ENCODE measurements at regions not wholly inside any gene's neighbourhood (a gene's known extent, or its start where the extent isn't known, plus 50 kb on each side); places are given as distances from the start of the nearest gene placed in this dataset.

- no peak for DNase-seq (ENCODE audit: low read depth)
Observed at GRCh38 chr3:124409650-124410275, 320.5 kb upstream of the UMPS start.

- no peak for DNase-seq (ENCODE audit: low read depth)
Observed at GRCh38 chr3:124410471-124410870, 319.8 kb upstream of the UMPS start.

GRCh38 chr3:124411728-124412127, 318.5 kb upstream of the UMPS start:
- DNase-seq (ENCODE audit: low read depth), result no peak

GRCh38 chr3:124412644-124413043, 317.6 kb upstream of the UMPS start:
- no peak for DNase-seq (ENCODE audit: low read depth)

- no peak for DNase-seq (ENCODE audit: low read depth)
Observed at GRCh38 chr3:124413393-124413792, 316.9 kb upstream of the UMPS start.

- no peak for DNase-seq (ENCODE audit: low read depth)
Observed at GRCh38 chr3:124413989-124414598, 316.2 kb upstream of the UMPS start.

- no peak for DNase-seq (ENCODE audit: low read depth)
Observed at GRCh38 chr3:124415446-124415960, 314.7 kb upstream of the UMPS start.

GRCh38 chr3:124419303-124419702, 310.9 kb upstream of the UMPS start:
- no peak for DNase-seq (ENCODE audit: low read depth)

- DNase-seq (ENCODE audit: low read depth), result no peak
Observed at GRCh38 chr3:124420392-124420791, 309.9 kb upstream of the UMPS start.

- no peak for DNase-seq (ENCODE audit: low read depth)
Observed at GRCh38 chr3:124422805-124423204, 307.4 kb upstream of the UMPS start.

GRCh38 chr3:124424396-124424795, 305.9 kb upstream of the UMPS start:
- no peak for DNase-seq (ENCODE audit: low read depth)

- no peak for DNase-seq (ENCODE audit: low read depth)
Observed at GRCh38 chr3:124425972-124426371, 304.3 kb upstream of the UMPS start.

- DNase-seq (ENCODE audit: low read depth), result no peak
Observed at GRCh38 chr3:124428372-124429128, 301.7 kb upstream of the UMPS start.

GRCh38 chr3:124429129-124429815, 301.0 kb upstream of the UMPS start:
- DNase-seq (ENCODE audit: low read depth), result no peak

GRCh38 chr3:124431331-124431994, 298.8 kb upstream of the UMPS start:
- DNase-seq (ENCODE audit: low read depth), result no peak

- DNase-seq (ENCODE audit: low read depth), result no peak
Observed at GRCh38 chr3:124434176-124434575, 296.1 kb upstream of the UMPS start.

GRCh38 chr3:124435467-124435866, 294.8 kb upstream of the UMPS start:
- DNase-seq (ENCODE audit: low read depth), result no peak

GRCh38 chr3:124438813-124439212, 291.4 kb upstream of the UMPS start:
- no peak for DNase-seq (ENCODE audit: low read depth)

- DNase-seq (ENCODE audit: low read depth), result no peak
Observed at GRCh38 chr3:124439603-124440002, 290.6 kb upstream of the UMPS start.

- no peak for DNase-seq (ENCODE audit: low read depth)
Observed at GRCh38 chr3:124441766-124442165, 288.5 kb upstream of the UMPS start.

GRCh38 chr3:124442463-124442862, 287.8 kb upstream of the UMPS start:
- no peak for DNase-seq (ENCODE audit: low read depth)

- DNase-seq (ENCODE audit: low read depth), result no peak
Observed at GRCh38 chr3:124443446-124443845, 286.8 kb upstream of the UMPS start.

Measured in stimulated activated CD8-positive, alpha-beta memory T cell treated with anti-CD3 and anti-CD28 coated beads, Interleukin-15, amount 100 ng/mL, for 24 hours (primary cell).